ACC112 (cell line): ENCODE measurements at regions not wholly inside any gene's neighbourhood (a gene's known extent, or its start where the extent isn't known, plus 50 kb on each side); places are given as distances from the start of the nearest gene placed in this dataset.

Experiments
- H2AFZ ChIP-seq: fragments of 200-600 bp; sonication (generic); one replicate; pipeline ENCODE4 v1.6.0; 2017; ENCODE audit warnings: antibody characterized with exemption, low read length; ENCODE audit not compliant: unreplicated experiment
- H3K27ac ChIP-seq: fragments of 200-600 bp; sonication (generic); 2 replicates; pipeline ENCODE4 v1.5.1; 2014; ENCODE audit warnings: low read depth, mild to moderate bottlenecking, antibody characterized with exemption, low read length, moderate library complexity
- H3K27me3 ChIP-seq: fragments of 200-600 bp; sonication (generic); 2 replicates; pipeline ENCODE4 v1.6.1; 2014; ENCODE audit warnings: mild to moderate bottlenecking, antibody characterized with exemption, low read length, moderate library complexity, mixed read lengths; ENCODE audit not compliant: insufficient read depth
- H3K36me3 ChIP-seq: fragments of 200-600 bp; sonication (generic); 2 replicates; pipeline ENCODE4 v1.6.1; 2016; ENCODE audit warnings: mild to moderate bottlenecking, antibody characterized with exemption, low read length, moderate library complexity, mixed read lengths; ENCODE audit not compliant: insufficient read depth
- H3K4me1 ChIP-seq: fragments of 200-600 bp; sonication (generic); one replicate; pipeline ENCODE4 v1.6.1; 2016; ENCODE audit warnings: low read length, mixed read lengths; ENCODE audit not compliant: insufficient read depth, unreplicated experiment, control insufficient read depth
- H3K4me3 ChIP-seq: fragments of 200-600 bp; sonication (generic); 2 replicates; pipeline ENCODE4 v1.5.1; 2014; ENCODE audit warnings: mild to moderate bottlenecking, low read depth, low read length
- H3K79me2 ChIP-seq: fragments of 200-600 bp; sonication (generic); one replicate; pipeline ENCODE4 v1.6.0; 2016; ENCODE audit warnings: low read length; ENCODE audit not compliant: control insufficient read depth, unreplicated experiment, insufficient read depth

DNA sequence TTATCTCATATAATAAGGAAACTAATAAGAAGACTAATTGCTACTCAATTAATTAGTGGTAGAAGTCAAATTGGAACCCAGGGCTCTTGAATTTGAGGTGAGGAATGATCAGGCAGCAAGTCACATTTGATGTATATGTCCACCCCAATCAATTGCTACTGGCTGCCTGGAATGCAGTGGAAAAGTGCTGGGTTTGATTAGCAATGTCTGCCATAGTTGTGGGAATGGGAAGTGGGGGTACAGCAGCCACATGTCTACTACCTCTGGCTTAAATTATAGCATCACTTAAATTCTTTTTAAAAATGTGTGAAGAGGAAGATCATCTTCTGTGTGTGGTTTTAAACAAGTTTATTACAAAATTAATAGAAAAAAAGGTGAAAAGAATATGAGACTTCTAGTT is 50.8 kb upstream of the NAV2 start:
- peaks cover 37% of the 10 kb centered on the region for H3K4me1 ChIP-seq
- H3K27me3 ChIP-seq, result no peaks in the 10 kb centered on the region
- H3K79me2 ChIP-seq, result peaks cover 30% of the 10 kb centered on the region
- H3K4me3 ChIP-seq, result no peak overlapping the region
- H2AFZ ChIP-seq, result no peak overlapping the region
- no peak overlapping the region for H3K27ac ChIP-seq
- no peaks in the 10 kb centered on the region for H3K36me3 ChIP-seq

DNA sequence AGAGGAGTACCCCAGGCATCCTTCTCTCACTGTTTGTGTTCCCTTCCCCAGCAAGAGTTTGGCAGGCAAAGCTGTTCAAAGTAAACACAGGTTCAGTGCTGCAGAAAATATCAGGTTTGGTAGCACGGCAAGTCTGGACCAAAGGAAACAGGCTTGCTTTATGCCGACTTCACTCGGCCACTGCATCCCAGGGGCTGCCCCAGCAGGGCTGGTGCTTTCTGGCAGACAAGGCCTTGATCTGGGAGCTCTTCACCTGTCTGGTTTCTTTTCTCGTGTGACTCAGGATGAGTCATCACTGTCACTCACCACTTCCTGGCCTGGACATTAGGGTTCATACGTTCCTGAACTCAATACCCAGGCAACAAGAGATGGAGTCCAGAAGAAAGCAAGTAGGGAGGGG is 52.6 kb upstream of the NAV2 start:
- Histone ChIP-seq H2AFZ (no peak overlapping the region), H3K79me2 (peaks cover 25% of the 10 kb centered on the region), H3K36me3 (no peaks in the 10 kb centered on the region), H3K4me3 (no peak overlapping the region), H3K27ac (no peak overlapping the region; the same call in 1 of the 2 replicates), H3K4me1 (peaks cover 24% of the 10 kb centered on the region), H3K27me3 (no peaks in the 10 kb centered on the region)

DNA sequence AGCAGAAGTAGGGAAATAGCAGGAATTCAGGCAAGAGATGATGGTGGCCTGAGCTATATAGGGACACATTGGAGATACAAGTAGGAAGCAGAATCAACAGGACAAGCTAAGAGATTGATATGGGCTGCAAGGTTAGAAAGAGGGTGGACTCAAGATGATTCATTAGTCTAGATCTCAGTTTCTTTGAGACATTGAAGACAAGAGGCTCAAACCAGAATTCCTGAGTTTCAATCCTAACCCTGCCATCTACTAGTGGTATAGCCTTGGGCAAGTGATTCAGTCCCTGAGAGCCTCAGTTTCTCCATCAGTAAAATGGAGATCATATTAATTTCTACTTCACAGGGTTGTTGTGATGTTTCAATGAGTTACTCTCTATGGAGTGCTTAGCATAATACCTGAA is 53.1 kb upstream of the NAV2 start:
- H3K27ac ChIP-seq, result no peak overlapping the region
- H3K36me3 ChIP-seq, result no peaks in the 10 kb centered on the region
- no peak overlapping the region for H2AFZ ChIP-seq
- peaks cover 25% of the 10 kb centered on the region for H3K79me2 ChIP-seq
- no peak overlapping the region for H3K4me3 ChIP-seq
- H3K27me3 ChIP-seq, result no peaks in the 10 kb centered on the region
- H3K4me1 ChIP-seq, result peaks cover 19% of the 10 kb centered on the region

DNA sequence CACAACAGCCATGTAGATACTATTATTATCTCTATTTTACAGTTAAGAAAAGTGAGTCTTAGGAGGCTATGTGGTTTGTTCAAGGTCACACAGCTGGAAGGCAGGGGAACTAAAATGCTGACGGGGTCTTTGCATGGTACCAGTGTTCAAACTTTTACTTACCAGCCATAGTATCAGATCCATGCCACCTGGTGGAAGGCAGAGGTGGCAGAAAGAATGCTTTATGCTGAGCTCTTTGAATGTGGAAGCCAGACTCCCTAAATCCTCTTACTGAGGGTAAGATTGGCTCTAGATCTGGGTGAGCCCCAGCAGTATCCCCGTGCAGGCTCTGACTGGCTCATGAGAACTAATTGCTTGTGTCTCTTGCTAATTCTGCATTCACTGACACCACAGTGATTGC is 54.3 kb upstream of the NAV2 start:
- H3K27ac ChIP-seq, result no peak overlapping the region
- H3K36me3 ChIP-seq, result no peaks in the 10 kb centered on the region
- no peak overlapping the region for H3K4me3 ChIP-seq
- H3K4me1 ChIP-seq, result peaks cover 14% of the 10 kb centered on the region
- H3K79me2 ChIP-seq, result peaks cover 22% of the 10 kb centered on the region
- H3K27me3 ChIP-seq, result no peaks in the 10 kb centered on the region
- no peak overlapping the region for H2AFZ ChIP-seq

DNA sequence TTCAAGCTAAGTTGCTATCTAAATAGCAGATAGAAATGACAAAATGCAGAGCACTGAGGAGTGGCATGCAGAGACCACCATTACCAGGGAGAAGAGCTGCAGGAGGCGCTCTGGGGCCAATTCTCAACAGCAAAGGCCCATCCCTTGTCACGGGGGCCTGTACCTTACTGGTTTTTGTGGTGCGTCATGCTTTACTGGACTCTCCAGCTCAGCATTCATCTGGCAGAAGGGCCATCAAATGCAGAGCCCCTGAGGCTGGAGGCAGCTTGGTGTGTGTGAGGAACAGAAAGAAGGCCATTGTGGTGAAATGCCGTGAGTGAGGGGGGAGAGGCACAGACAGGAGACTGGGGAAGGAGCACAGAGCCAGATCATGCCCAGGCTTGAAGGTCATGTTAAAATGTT is 56.5 kb upstream of the NAV2 start:
- no peaks in the 10 kb centered on the region for H3K27me3 ChIP-seq
- no peak overlapping the region for H2AFZ ChIP-seq
- H3K79me2 ChIP-seq, result peaks cover 17% of the 10 kb centered on the region
- no peaks in the 10 kb centered on the region for H3K36me3 ChIP-seq
- H3K4me1 ChIP-seq, result peaks cover 19% of the 10 kb centered on the region
- no peak overlapping the region for H3K27ac ChIP-seq
- no peak overlapping the region for H3K4me3 ChIP-seq

DNA sequence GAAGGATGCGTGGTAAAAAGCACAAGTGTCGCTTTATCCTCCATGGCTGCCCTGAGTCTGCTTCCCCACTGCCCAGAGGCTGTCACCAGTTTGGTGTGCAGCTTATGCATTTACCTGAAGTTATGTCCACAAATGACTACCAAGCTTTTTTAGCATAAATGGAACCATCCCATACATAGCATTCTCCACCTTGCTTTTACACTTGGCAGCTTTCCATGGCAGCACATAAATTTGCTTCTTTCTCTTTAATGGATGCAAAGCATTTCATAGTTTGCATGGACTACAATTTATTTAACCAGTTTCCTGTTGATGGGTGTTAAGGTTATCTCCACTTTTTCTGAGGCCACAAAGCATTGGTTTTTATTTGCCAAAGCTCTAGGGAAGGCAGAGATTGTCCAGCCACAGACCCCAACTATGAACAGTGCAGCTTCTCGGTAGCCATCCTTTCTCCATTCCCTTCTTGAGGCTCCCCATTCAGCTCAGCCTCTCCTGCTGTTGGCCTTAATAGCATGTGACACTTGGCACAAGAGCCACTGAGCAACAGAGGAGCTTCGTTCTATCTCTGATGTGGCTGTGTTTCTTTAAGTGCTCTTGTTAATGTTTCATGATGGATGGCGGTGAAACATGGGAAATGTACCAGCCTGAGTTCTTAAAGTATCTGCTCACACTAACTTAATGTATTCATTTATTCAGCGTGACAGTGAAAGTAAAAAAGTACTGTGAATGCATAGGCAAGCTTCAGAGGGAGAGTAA is 59.8 kb upstream of the NAV2 start:
- Histone ChIP-seq H3K27me3 (no peaks in the 10 kb centered on the region), H3K79me2 (peaks cover 15% of the 10 kb centered on the region), H3K4me3 (no peak overlapping the region)

DNA sequence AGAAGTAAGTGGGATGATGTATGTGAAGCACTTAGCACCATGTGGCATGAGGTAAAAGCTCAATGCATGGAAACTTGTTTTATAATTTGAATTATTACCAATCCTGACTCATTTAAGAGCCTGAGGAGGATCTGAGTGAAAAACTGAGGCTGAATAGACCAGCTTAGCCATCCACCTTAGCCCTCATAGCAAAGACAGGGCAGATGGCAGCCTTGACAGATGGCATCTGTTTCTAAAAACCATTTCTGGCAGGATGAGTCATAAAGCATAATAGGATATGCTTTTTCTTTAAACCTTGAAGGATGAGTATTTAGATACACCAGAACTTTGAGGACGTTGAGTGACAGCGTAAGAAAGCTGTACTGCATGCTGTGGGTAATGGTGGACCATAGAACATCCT is 61.0 kb upstream of the NAV2 start:
- Histone ChIP-seq H3K27me3 (no peaks in the 10 kb centered on the region), H3K27ac (no peak overlapping the region), H3K79me2 (peaks cover 23% of the 10 kb centered on the region), H3K4me1 (peaks cover 26% of the 10 kb centered on the region), H3K4me3 (no peak overlapping the region), H2AFZ (no peak overlapping the region), H3K36me3 (no peaks in the 10 kb centered on the region)

More for the DNA sequence above, 59.8 kb upstream of the NAV2 start:
- no peak overlapping the region for H3K27ac ChIP-seq
- peaks cover 14% of the 10 kb centered on the region for H3K4me1 ChIP-seq
- no peak overlapping the region for H2AFZ ChIP-seq
- H3K36me3 ChIP-seq, result no peaks in the 10 kb centered on the region

DNA sequence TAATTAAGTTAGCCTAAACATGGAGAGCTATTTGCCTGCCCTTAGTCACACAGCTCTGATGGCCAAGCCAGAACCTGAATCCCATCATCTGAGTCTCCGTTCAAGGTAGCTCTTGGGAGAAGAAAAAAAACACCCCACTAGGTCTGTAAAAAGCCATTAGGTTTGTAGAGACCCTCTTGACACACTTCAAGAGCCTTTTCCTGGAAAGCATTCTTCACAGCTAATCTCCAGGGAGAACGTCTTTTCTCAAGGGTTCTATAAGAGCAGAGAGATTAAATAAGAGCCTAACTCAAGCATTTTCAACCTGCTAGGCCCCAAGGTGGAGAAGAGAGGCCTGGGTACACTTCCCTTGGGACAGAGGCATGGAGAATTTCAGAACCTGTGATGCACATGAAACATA is 61.6 kb upstream of the NAV2 start:
- Histone ChIP-seq H3K79me2 (peaks cover 25% of the 10 kb centered on the region), H3K27me3 (no peaks in the 10 kb centered on the region), H3K27ac (no peak overlapping the region), H3K4me3 (no peak overlapping the region), H3K4me1 (peaks cover 29% of the 10 kb centered on the region), H2AFZ (no peak overlapping the region), H3K36me3 (no peaks in the 10 kb centered on the region)

DNA sequence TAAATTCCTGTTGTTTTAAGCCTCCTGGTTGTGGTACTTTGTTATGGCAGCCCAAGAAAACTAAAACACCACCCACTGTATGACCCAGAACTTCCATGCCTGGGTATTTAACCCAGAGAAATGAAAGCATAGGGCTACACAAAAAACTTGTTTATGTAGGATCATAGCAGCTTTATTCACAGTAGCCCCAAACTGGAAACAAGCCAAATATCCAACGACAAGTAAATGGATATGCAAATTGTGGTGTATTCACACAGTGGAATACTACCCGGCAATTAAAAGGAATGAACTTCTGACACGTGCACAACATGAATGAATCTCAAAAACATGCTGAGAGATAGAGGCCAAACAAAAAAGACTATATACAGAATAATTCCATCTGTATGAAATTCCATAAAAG is 62.2 kb upstream of the NAV2 start:
- Histone ChIP-seq H3K4me1 (peaks cover 29% of the 10 kb centered on the region), H3K36me3 (no peaks in the 10 kb centered on the region), H3K27me3 (no peaks in the 10 kb centered on the region), H3K27ac (no peak overlapping the region), H3K79me2 (peaks cover 30% of the 10 kb centered on the region), H2AFZ (no peak overlapping the region), H3K4me3 (no peak overlapping the region)

DNA sequence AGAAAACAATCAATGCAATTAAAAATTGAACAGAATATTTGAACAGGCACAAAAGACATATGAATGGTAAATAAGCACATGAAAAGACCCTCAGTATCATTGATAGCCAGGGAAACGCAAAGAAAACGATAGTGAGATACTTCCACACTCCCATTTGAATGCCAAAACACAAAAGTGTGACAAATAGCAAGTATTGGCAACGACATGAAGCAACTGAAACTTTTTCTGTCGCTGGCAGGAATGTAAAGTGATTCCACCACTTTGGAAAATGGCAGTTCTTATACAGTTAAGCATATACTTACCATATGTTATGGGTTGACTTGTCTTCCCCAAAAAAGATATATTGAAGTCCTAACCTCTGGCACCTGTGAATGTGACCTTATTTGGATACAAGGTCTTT is 62.9 kb upstream of the NAV2 start:
- no peak overlapping the region for H3K27ac ChIP-seq
- H3K4me1 ChIP-seq, result peaks cover 29% of the 10 kb centered on the region
- no peaks in the 10 kb centered on the region for H3K36me3 ChIP-seq
- H3K27me3 ChIP-seq, result no peaks in the 10 kb centered on the region
- H3K79me2 ChIP-seq, result peaks cover 31% of the 10 kb centered on the region
- H2AFZ ChIP-seq, result no peak overlapping the region
- no peak overlapping the region for H3K4me3 ChIP-seq

DNA sequence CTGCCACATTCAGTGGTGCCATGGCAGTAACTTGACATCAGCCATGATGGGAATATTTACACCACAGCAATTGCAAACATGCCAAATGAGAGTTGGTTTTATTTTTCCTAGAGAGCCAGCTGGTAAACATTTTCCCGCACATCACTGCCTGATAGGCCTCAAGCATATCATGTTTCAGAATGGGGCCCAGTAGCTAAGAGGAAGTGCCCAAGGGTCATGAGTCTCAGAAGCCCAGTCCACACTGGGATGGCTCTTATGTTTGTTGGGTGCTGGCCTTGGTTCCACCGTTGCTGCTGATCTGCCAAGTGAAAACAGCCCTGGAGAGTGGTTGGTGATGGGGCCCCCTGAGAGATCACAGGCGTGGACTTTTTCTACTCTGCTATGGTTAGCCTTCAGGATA is 64.3 kb upstream of the NAV2 start:
- H3K36me3 ChIP-seq, result no peaks in the 10 kb centered on the region
- no peak overlapping the region for H2AFZ ChIP-seq
- H3K27ac ChIP-seq, result no peak overlapping the region
- H3K27me3 ChIP-seq, result no peaks in the 10 kb centered on the region
- H3K4me1 ChIP-seq, result peaks cover 29% of the 10 kb centered on the region
- H3K4me3 ChIP-seq, result no peak overlapping the region
- H3K79me2 ChIP-seq, result peaks cover 40% of the 10 kb centered on the region
